ENCODE measurements at regions not wholly inside any gene's neighbourhood (a gene's known extent, or its start where the extent isn't known, plus 50 kb on each side); places are given as distances from the start of the nearest gene placed in this dataset.
A peak's percentile ranks its signal among the peaks of the same experiment; 100 is the strongest.

DNA sequence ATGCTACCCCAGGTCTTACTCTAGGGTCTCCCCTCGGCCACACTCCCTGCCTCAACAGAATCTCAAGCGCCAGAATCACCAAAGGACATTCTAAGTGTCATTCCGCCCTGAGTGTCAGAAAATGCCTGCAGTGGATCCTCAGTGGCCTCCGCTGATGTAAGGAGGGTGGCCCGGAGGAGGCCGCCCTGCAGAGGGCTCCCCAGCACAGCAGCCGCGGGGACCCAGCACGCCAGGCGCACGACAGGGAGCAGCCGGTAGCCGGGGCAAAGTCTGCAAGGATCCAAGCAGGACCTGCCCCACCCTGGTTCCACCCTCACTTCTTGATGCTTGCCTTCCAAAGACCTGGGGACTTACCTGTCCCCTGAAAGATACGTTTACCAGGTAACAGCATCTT is 54.2 kb upstream of the ID2 start:
- TF ChIP-seq, protein P1, sequence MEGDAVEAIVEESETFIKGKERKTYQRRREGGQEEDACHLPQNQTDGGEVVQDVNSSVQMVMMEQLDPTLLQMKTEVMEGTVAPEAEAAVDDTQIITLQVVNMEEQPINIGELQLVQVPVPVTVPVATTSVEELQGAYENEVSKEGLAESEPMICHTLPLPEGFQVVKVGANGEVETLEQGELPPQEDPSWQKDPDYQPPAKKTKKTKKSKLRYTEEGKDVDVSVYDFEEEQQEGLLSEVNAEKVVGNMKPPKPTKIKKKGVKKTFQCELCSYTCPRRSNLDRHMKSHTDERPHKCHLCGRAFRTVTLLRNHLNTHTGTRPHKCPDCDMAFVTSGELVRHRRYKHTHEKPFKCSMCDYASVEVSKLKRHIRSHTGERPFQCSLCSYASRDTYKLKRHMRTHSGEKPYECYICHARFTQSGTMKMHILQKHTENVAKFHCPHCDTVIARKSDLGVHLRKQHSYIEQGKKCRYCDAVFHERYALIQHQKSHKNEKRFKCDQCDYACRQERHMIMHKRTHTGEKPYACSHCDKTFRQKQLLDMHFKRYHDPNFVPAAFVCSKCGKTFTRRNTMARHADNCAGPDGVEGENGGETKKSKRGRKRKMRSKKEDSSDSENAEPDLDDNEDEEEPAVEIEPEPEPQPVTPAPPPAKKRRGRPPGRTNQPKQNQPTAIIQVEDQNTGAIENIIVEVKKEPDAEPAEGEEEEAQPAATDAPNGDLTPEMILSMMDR (IDR thresholded peaks at IDR 0.05; ENCODE audit: low read depth, low read length, missing input control), result peak; percentile 6
- TF ChIP-seq, protein P2, sequence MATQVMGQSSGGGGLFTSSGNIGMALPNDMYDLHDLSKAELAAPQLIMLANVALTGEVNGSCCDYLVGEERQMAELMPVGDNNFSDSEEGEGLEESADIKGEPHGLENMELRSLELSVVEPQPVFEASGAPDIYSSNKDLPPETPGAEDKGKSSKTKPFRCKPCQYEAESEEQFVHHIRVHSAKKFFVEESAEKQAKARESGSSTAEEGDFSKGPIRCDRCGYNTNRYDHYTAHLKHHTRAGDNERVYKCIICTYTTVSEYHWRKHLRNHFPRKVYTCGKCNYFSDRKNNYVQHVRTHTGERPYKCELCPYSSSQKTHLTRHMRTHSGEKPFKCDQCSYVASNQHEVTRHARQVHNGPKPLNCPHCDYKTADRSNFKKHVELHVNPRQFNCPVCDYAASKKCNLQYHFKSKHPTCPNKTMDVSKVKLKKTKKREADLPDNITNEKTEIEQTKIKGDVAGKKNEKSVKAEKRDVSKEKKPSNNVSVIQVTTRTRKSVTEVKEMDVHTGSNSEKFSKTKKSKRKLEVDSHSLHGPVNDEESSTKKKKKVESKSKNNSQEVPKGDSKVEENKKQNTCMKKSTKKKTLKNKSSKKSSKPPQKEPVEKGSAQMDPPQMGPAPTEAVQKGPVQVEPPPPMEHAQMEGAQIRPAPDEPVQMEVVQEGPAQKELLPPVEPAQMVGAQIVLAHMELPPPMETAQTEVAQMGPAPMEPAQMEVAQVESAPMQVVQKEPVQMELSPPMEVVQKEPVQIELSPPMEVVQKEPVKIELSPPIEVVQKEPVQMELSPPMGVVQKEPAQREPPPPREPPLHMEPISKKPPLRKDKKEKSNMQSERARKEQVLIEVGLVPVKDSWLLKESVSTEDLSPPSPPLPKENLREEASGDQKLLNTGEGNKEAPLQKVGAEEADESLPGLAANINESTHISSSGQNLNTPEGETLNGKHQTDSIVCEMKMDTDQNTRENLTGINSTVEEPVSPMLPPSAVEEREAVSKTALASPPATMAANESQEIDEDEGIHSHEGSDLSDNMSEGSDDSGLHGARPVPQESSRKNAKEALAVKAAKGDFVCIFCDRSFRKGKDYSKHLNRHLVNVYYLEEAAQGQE (IDR thresholded peaks at IDR 0.05), result no peak
- TF ChIP-seq HNF4G (IDR thresholded peaks at IDR 0.05) (peak; percentile 34), YY1 (IDR thresholded peaks at IDR 0.05) (no peak), GABPA (IDR thresholded peaks at IDR 0.05 in 1 of 2, conservative IDR thresholded peaks at IDR 0.05 in 1 of 2) (no peak), RAD21 (IDR thresholded peaks at IDR 0.05) (peak; percentile 41 to 73)
